ENCODE measurements at regions not wholly inside any gene's neighbourhood (a gene's known extent, or its start where the extent isn't known, plus 50 kb on each side); places are given as distances from the start of the nearest gene placed in this dataset.

GRCh38 chr12:127238107-127238506, 1028.9 kb upstream of the TMEM132C start:
- no peaks in the 10 kb centered on the region for H3K9me3 ChIP-seq (ENCODE audit: low read length)
- H3K4me1 ChIP-seq (ENCODE audit: insufficient read depth, low read length): no peaks in the 10 kb centered on the region
- H2AFZ ChIP-seq (ENCODE audit: low read depth, low read length): no peak overlapping the region
- H3K27me3 ChIP-seq (ENCODE audit: insufficient read depth, low read length): no peaks in the 10 kb centered on the region
- no peaks in the 10 kb centered on the region for H3K36me3 ChIP-seq (ENCODE audit: insufficient read depth, low read length)
- H3K4me3 ChIP-seq (ENCODE audit: low read length): no peak overlapping the region

GRCh38 chr12:127239781-127240180, 1027.2 kb upstream of the TMEM132C start:
- Histone ChIP-seq H2AFZ (ENCODE audit: low read depth, low read length) (no peak overlapping the region), H3K9me3 (ENCODE audit: low read length) (no peaks in the 10 kb centered on the region), H3K36me3 (ENCODE audit: insufficient read depth, low read length) (no peaks in the 10 kb centered on the region), H3K27me3 (ENCODE audit: insufficient read depth, low read length) (no peaks in the 10 kb centered on the region), H3K4me3 (ENCODE audit: low read length) (no peak overlapping the region), H3K4me1 (ENCODE audit: insufficient read depth, low read length) (no peaks in the 10 kb centered on the region)

- Histone ChIP-seq H2AFZ (ENCODE audit: low read depth, low read length) (no peak overlapping the region), H3K9me3 (ENCODE audit: low read length) (no peaks in the 10 kb centered on the region), H3K4me1 (ENCODE audit: insufficient read depth, low read length) (no peaks in the 10 kb centered on the region), H3K4me3 (ENCODE audit: low read length) (no peak overlapping the region), H3K27me3 (ENCODE audit: insufficient read depth, low read length) (no peaks in the 10 kb centered on the region), H3K36me3 (ENCODE audit: insufficient read depth, low read length) (no peaks in the 10 kb centered on the region)
These were observed 1026.6 kb upstream of the TMEM132C start for GRCh38 chr12:127240249-127240929.

- H3K4me1 ChIP-seq (ENCODE audit: insufficient read depth, low read length): no peaks in the 10 kb centered on the region
- no peak overlapping the region for H2AFZ ChIP-seq (ENCODE audit: low read depth, low read length)
- no peak overlapping the region for H3K4me3 ChIP-seq (ENCODE audit: low read length)
- H3K9me3 ChIP-seq (ENCODE audit: low read length): no peaks in the 10 kb centered on the region
- H3K27me3 ChIP-seq (ENCODE audit: insufficient read depth, low read length): no peaks in the 10 kb centered on the region
- no peaks in the 10 kb centered on the region for H3K36me3 ChIP-seq (ENCODE audit: insufficient read depth, low read length)
These were observed 1025.7 kb upstream of the TMEM132C start for GRCh38 chr12:127241072-127241817.

- Histone ChIP-seq H3K36me3 (ENCODE audit: insufficient read depth, low read length) (no peaks in the 10 kb centered on the region), H3K4me3 (ENCODE audit: low read length) (no peak overlapping the region), H3K27me3 (ENCODE audit: insufficient read depth, low read length) (no peaks in the 10 kb centered on the region), H2AFZ (ENCODE audit: low read depth, low read length) (no peak overlapping the region), H3K4me1 (ENCODE audit: insufficient read depth, low read length) (no peaks in the 10 kb centered on the region), H3K9me3 (ENCODE audit: low read length) (no peaks in the 10 kb centered on the region)
These were observed 1022.0 kb upstream of the TMEM132C start for GRCh38 chr12:127245009-127245408.

GRCh38 chr12:127245437-127245836, 1021.5 kb upstream of the TMEM132C start:
- Histone ChIP-seq H2AFZ (ENCODE audit: low read depth, low read length) (no peak overlapping the region), H3K4me3 (ENCODE audit: low read length) (no peak overlapping the region), H3K27me3 (ENCODE audit: insufficient read depth, low read length) (no peaks in the 10 kb centered on the region), H3K36me3 (ENCODE audit: insufficient read depth, low read length) (no peaks in the 10 kb centered on the region), H3K4me1 (ENCODE audit: insufficient read depth, low read length) (no peaks in the 10 kb centered on the region), H3K9me3 (ENCODE audit: low read length) (no peaks in the 10 kb centered on the region)

- no peak overlapping the region for H2AFZ ChIP-seq (ENCODE audit: low read depth, low read length)
- no peak overlapping the region for H3K4me3 ChIP-seq (ENCODE audit: low read length)
- H3K27me3 ChIP-seq (ENCODE audit: insufficient read depth, low read length): no peaks in the 10 kb centered on the region
- H3K4me1 ChIP-seq (ENCODE audit: insufficient read depth, low read length): no peaks in the 10 kb centered on the region
- H3K36me3 ChIP-seq (ENCODE audit: insufficient read depth, low read length): no peaks in the 10 kb centered on the region
- no peaks in the 10 kb centered on the region for H3K9me3 ChIP-seq (ENCODE audit: low read length)
These were observed 1019.0 kb upstream of the TMEM132C start for GRCh38 chr12:127247937-127248336.

GRCh38 chr12:127249428-127249827, 1017.5 kb upstream of the TMEM132C start:
- Histone ChIP-seq H3K4me1 (ENCODE audit: insufficient read depth, low read length) (no peaks in the 10 kb centered on the region), H3K9me3 (ENCODE audit: low read length) (no peaks in the 10 kb centered on the region), H3K4me3 (ENCODE audit: low read length) (no peak overlapping the region), H3K27me3 (ENCODE audit: insufficient read depth, low read length) (no peaks in the 10 kb centered on the region), H3K36me3 (ENCODE audit: insufficient read depth, low read length) (no peaks in the 10 kb centered on the region), H2AFZ (ENCODE audit: low read depth, low read length) (no peak overlapping the region)

- H3K36me3 ChIP-seq (ENCODE audit: insufficient read depth, low read length): no peaks in the 10 kb centered on the region
- no peaks in the 10 kb centered on the region for H3K4me1 ChIP-seq (ENCODE audit: insufficient read depth, low read length)
- H3K9me3 ChIP-seq (ENCODE audit: low read length): no peaks in the 10 kb centered on the region
- no peak overlapping the region for H2AFZ ChIP-seq (ENCODE audit: low read depth, low read length)
- H3K27me3 ChIP-seq (ENCODE audit: insufficient read depth, low read length): no peaks in the 10 kb centered on the region
- H3K4me3 ChIP-seq (ENCODE audit: low read length): no peak overlapping the region
These were observed 1013.1 kb upstream of the TMEM132C start for GRCh38 chr12:127253797-127254327.

- H3K36me3 ChIP-seq (ENCODE audit: insufficient read depth, low read length): no peaks in the 10 kb centered on the region
- H3K4me3 ChIP-seq (ENCODE audit: low read length): no peak overlapping the region
- no peaks in the 10 kb centered on the region for H3K4me1 ChIP-seq (ENCODE audit: insufficient read depth, low read length)
- H3K9me3 ChIP-seq (ENCODE audit: low read length): no peaks in the 10 kb centered on the region
- H3K27me3 ChIP-seq (ENCODE audit: insufficient read depth, low read length): no peaks in the 10 kb centered on the region
- H2AFZ ChIP-seq (ENCODE audit: low read depth, low read length): no peak overlapping the region
These were observed 1012.5 kb upstream of the TMEM132C start for GRCh38 chr12:127254420-127254955.

- no peak overlapping the region for H2AFZ ChIP-seq (ENCODE audit: low read depth, low read length)
- H3K27me3 ChIP-seq (ENCODE audit: insufficient read depth, low read length): no peaks in the 10 kb centered on the region
- no peak overlapping the region for H3K4me3 ChIP-seq (ENCODE audit: low read length)
- H3K36me3 ChIP-seq (ENCODE audit: insufficient read depth, low read length): no peaks in the 10 kb centered on the region
- no peaks in the 10 kb centered on the region for H3K4me1 ChIP-seq (ENCODE audit: insufficient read depth, low read length)
- H3K9me3 ChIP-seq (ENCODE audit: low read length): no peaks in the 10 kb centered on the region
These were observed 1009.5 kb upstream of the TMEM132C start for GRCh38 chr12:127257366-127257935.

GRCh38 chr12:127260531-127260930, 1006.4 kb upstream of the TMEM132C start:
- Histone ChIP-seq H3K4me3 (ENCODE audit: low read length) (no peak overlapping the region), H3K36me3 (ENCODE audit: insufficient read depth, low read length) (no peaks in the 10 kb centered on the region), H3K4me1 (ENCODE audit: insufficient read depth, low read length) (no peaks in the 10 kb centered on the region)

GRCh38 chr12:127260999-127261398, 1006.0 kb upstream of the TMEM132C start:
- H3K4me1 ChIP-seq (ENCODE audit: insufficient read depth, low read length): no peaks in the 10 kb centered on the region
- no peaks in the 10 kb centered on the region for H3K36me3 ChIP-seq (ENCODE audit: insufficient read depth, low read length)
- no peak overlapping the region for H2AFZ ChIP-seq (ENCODE audit: low read depth, low read length)
- no peaks in the 10 kb centered on the region for H3K9me3 ChIP-seq (ENCODE audit: low read length)
- H3K27me3 ChIP-seq (ENCODE audit: insufficient read depth, low read length): no peaks in the 10 kb centered on the region
- no peak overlapping the region for H3K4me3 ChIP-seq (ENCODE audit: low read length)

More at GRCh38 chr12:127260531-127260930, 1006.4 kb upstream of the TMEM132C start:
- H3K27me3 ChIP-seq (ENCODE audit: insufficient read depth, low read length): no peaks in the 10 kb centered on the region
- H2AFZ ChIP-seq (ENCODE audit: low read depth, low read length): no peak overlapping the region
- H3K9me3 ChIP-seq (ENCODE audit: low read length): no peaks in the 10 kb centered on the region
